ENCODE measurements at regions not wholly inside any gene's neighbourhood (a gene's known extent, or its start where the extent isn't known, plus 50 kb on each side); places are given as distances from the start of the nearest gene placed in this dataset.
"Not testable (repeated sequence)": the region's sequence is repeated elsewhere in the genome, so short reads cannot be mapped to it uniquely, and the experiment has no call there.

DNA sequence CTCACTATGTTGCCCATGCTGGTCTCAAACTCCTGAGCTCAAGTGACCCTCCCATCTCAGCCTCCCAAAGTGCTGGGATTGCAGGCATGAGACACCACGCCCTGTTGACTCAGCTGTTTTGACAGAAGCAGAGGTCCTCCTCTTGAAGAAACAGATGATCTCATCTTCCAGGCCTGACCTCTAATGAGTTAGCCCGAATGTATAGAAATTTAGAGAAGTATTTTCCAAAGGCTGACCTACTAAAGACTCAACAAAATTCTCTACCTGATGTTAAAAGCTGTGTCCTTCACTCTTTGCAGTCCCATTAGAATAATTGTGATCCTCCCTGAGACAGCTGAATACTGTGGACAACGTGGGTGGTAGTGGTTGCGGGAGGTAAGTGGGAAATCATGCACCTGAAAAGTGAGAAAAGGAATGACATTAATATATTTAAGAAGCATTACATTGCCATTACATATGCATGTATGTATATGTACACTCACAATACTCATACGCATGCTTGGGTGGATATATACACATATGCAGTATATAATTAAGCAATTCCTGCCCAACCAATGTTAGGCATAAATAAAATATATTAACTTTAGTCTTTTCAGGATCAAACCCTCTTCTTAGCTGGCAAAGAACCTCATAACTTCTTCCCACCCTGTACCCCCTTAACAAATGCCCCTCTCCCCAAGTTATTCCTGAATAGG lies 204.6 kb upstream of the NR2F2 start:
- H3K27me3 Mint-ChIP-seq: peaks cover 22% of the 10 kb centered on the region
- H3K4me1 Mint-ChIP-seq: no peaks in the 10 kb centered on the region
- no peak overlapping the region for H3K27ac Mint-ChIP-seq
- H3K9me3 Mint-ChIP-seq: no peaks in the 10 kb centered on the region
- H3K36me3 Mint-ChIP-seq: no peaks in the 10 kb centered on the region
- H3K4me3 Mint-ChIP-seq: no peak overlapping the region

DNA sequence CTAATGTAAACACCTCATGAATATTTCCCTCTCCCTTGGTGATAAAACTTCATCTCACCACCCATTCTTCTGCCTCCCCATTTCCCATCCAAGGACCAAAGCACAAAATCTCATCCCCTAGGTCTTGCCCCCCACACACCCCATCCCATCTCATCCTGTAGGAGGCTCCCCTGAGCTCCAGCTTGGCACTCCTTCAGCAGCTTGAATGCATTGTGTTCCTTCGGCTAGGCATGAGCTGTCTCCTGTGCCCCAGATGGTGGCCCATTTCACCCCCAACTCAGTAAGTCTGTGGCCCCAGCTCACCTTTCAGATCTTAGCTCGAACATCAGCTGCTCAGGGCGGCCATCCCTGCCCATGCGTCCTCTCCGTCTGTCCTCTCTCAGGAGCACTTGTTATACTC lies 203.6 kb upstream of the NR2F2 start:
- H3K4me1 Mint-ChIP-seq: no peaks in the 10 kb centered on the region
- no peaks in the 10 kb centered on the region for H3K36me3 Mint-ChIP-seq
- H3K9me3 Mint-ChIP-seq: no peaks in the 10 kb centered on the region
- H3K4me3 Mint-ChIP-seq: no peak overlapping the region
- peak overlapping the region; percentile 30 for H3K27ac Mint-ChIP-seq
- peaks cover 22% of the 10 kb centered on the region for H3K27me3 Mint-ChIP-seq

DNA sequence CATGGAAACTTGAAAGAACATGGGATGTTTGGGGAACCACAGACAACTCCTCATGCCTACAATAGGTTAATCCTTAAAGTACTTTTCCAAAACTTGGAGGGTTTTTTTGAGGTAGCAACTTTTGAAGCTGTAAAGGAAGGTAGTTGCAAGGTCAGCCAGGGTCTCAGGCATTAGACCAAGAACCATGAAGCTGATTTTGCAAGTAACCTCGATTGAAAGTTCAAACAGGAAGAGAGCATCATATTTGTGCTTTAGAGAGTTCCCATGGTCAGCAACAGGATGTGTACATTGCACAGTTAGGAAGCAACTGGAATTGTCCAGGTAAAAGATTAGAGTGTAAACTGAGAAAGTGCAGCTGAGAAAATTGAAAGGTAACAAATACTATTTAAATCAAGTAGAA lies 199.8 kb upstream of the NR2F2 start:
- no peaks in the 10 kb centered on the region for H3K9me3 Mint-ChIP-seq
- H3K27me3 Mint-ChIP-seq: peaks cover 17% of the 10 kb centered on the region

DNA sequence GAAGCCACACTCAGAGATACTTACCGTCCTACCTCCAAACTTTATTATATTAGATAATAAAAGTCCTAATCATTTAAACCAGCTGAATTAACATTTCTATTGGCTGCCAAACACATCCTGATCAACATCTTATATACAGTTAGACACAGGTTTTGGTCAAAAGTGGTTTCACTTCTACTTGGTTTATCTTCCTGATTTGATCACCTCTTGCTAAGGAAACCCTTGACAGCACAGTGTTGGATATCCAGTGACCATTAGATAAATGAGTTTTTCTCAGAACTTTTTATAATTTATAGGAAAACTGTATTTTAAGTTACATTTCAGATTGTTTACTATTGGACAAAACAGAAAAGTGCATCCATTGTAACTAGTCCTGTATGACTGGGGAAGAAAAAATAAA lies 198.4 kb upstream of the NR2F2 start:
- peaks cover 8% of the 10 kb centered on the region for H3K27me3 Mint-ChIP-seq
- no peaks in the 10 kb centered on the region for H3K36me3 Mint-ChIP-seq
- no peak overlapping the region for H3K4me3 Mint-ChIP-seq
- no peaks in the 10 kb centered on the region for H3K4me1 Mint-ChIP-seq
- H3K9me3 Mint-ChIP-seq: peaks cover 2% of the 10 kb centered on the region
- H3K27ac Mint-ChIP-seq: no peak overlapping the region

More for the DNA sequence above, 199.8 kb upstream of the NR2F2 start:
- no peak overlapping the region for H3K27ac Mint-ChIP-seq
- H3K36me3 Mint-ChIP-seq: no peaks in the 10 kb centered on the region
- H3K4me1 Mint-ChIP-seq: no peaks in the 10 kb centered on the region
- no peak overlapping the region for H3K4me3 Mint-ChIP-seq

DNA sequence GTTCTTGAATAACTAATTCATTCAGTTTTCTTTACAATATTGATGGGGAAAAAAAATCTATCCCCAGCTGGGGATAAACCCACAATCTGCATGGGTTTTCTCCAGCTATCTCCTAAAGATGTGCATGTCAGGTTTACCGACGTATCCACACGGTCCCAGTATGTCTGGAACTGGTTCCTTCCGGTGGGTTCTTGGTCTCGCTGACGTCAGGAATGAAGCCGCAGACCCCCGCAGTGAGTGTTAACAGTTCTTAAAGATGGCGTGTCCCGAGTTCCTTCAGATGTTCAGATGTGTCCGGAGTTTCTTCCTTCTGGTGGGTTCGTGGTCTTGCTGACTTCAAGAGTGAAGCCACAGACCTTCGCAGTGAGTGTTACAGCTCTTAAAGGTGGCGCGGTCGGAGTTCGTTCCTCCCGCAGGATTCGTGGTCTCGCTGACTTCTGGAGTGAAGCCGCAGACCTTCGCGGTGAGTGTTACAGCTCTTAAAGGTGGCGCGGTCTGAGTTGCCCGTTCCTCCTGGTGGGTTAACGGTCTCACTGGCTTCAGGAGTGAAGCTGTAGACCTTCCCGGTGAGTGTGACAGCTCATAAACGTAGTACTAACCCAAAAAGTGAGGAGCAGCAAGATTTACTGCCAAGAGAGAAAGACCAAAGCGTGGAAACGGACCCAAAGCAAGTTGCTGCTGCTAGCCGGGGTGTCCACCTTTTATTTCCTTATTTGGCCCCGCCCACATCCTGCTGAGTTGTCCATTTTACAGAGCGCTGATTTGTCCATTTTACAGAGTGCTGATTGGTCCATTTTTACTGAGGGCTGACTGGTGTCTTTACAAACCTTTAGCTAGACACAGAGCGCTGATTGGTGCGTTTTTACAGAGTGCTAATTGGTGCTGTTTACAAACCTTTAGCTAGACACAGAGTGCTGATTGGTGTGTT lies 195.1 kb upstream of the NR2F2 start:
- Mint-ChIP-seq H3K36me3 (no peaks in the 10 kb centered on the region), H3K9me3 (peaks cover 6% of the 10 kb centered on the region), H3K27me3 (peaks cover 14% of the 10 kb centered on the region), H3K4me3 (no peak overlapping the region), H3K27ac (no peak overlapping the region), H3K4me1 (no peaks in the 10 kb centered on the region)

DNA sequence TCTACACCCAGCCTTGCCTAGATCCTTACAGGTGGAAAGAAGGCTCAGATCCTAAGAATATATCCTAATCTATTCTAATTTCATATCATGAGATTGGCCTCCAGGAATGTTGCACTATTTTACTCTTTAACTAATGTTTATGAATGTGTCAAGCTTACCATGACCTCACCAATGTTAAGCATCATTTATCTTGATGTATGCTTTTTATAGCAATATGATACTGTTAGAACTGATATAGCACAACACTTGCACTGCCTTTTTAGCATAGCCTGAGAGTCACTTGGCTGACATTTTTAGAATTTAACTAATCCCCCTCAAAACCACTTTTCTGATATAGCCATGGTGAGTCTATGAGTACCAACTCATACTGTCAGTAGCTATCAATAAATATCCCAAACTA lies 191.5 kb upstream of the NR2F2 start:
- Mint-ChIP-seq H3K27ac (no peak overlapping the region), H3K36me3 (no peaks in the 10 kb centered on the region), H3K9me3 (peaks cover 6% of the 10 kb centered on the region), H3K4me3 (no peak overlapping the region), H3K27me3 (peaks cover 18% of the 10 kb centered on the region), H3K4me1 (no peaks in the 10 kb centered on the region)

DNA sequence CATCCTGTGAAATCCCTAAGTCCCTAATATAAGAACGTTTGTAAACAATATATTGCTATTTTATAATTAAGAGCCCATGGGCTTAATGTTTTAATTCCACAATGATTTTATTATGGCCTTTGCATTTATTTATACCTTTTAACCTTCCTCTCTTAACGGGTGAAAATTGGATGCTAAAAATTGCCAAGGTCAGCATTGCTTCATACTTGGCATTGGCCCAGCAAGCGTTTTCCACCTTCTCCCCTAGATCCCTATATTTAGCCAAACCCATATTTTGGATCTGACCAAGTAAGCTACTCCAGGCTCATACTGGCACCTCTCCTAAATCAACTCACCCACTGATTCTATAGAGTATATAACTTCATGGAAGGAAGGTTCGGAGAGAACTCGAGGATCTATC lies 188.0 kb upstream of the NR2F2 start:
- no peak overlapping the region for H3K4me3 Mint-ChIP-seq
- H3K9me3 Mint-ChIP-seq: no peaks in the 10 kb centered on the region
- no peaks in the 10 kb centered on the region for H3K36me3 Mint-ChIP-seq
- H3K27me3 Mint-ChIP-seq: peaks cover 11% of the 10 kb centered on the region
- H3K27ac Mint-ChIP-seq: no peak overlapping the region
- H3K4me1 Mint-ChIP-seq: no peaks in the 10 kb centered on the region

DNA sequence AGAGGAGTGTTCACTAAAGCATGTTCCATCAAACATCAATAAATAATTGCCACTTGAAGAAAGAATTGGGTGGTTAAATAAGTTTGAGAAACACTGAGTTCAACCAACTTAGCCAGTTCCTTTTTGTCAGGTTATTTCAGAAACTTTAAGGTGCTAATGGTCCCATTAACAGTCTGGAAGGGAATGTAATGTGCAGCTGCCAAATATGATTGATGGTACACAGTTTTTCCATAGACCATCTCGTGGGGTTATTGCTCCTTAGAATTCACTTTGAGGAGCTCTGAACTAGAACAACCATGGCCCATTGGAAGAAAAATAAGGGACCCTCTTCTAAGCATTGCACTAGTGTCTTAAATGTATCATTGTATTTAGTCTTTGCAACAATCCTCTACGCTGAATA lies 185.8 kb upstream of the NR2F2 start:
- Mint-ChIP-seq H3K4me1 (no peaks in the 10 kb centered on the region), H3K36me3 (no peaks in the 10 kb centered on the region), H3K4me3 (no peak overlapping the region), H3K27me3 (peaks cover 5% of the 10 kb centered on the region), H3K27ac (no peak overlapping the region), H3K9me3 (no peaks in the 10 kb centered on the region)

DNA sequence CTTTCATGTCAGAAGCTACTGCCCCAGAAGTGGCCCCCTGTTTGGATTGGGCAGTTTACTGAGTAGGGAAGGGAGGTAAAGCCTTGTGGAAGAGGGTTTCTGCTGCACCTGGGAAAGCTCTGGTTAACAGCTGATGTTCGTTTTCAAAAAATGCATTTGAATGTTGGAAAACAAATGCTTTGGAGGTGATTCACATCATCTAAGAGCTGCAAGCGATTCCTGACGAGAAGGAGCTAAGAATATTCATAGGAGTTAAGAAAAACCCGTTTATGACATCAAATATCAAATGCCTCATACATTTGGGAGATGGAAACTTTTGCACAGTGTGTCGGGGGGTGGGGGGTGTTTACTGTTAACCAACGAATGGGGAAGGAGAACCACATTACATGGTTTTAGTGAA lies 183.8 kb upstream of the NR2F2 start:
- Mint-ChIP-seq H3K36me3 (no peaks in the 10 kb centered on the region), H3K9me3 (no peaks in the 10 kb centered on the region), H3K4me1 (no peaks in the 10 kb centered on the region), H3K4me3 (no peak overlapping the region), H3K27ac (no peak overlapping the region), H3K27me3 (peaks cover 7% of the 10 kb centered on the region)

DNA sequence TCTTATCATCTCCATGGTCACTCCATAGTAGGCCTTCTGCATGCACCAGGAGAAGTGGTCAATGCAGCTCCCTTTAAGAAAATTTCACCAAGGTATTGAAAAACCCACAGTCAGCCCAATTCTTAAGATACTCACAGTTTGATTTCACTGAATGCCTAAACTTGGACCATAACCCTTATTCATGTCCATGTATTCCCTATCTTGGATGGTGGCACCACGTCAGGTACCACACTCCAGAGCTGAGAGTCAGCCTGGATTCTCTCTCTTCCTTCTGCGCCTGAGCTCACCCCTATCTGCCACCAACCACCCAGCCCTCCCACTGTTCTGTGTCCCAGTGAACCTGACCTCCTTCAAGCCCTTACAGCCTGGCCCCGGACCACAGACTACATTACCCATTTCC lies 183.2 kb upstream of the NR2F2 start:
- Mint-ChIP-seq H3K9me3 (no peaks in the 10 kb centered on the region), H3K27ac (no peak overlapping the region), H3K27me3 (peaks cover 7% of the 10 kb centered on the region), H3K4me3 (no peak overlapping the region), H3K36me3 (no peaks in the 10 kb centered on the region), H3K4me1 (no peaks in the 10 kb centered on the region)

DNA sequence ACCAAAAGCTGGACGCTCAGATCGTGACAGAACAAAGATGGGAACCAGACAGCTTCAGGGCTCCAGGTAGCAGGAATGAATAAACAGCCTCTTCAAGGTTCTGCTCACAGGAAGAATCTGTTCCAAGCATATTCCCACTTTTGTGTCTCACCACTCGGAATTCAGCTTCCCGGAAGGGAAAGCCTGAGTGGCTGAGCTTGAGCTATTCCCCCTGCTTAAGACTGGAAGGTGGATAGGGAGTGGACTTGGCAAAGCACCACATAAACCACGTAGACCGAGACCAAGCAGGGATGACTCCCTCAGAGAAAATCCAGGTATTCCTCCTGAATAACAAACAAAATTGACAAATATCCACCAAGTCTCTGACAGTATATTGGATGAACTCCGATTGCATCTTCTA lies 180.2 kb upstream of the NR2F2 start:
- no peaks in the 10 kb centered on the region for H3K36me3 Mint-ChIP-seq
- no peak overlapping the region for H3K4me3 Mint-ChIP-seq
- no peak overlapping the region for H3K27ac Mint-ChIP-seq
- H3K27me3 Mint-ChIP-seq: peaks cover 7% of the 10 kb centered on the region
- H3K9me3 Mint-ChIP-seq: no peaks in the 10 kb centered on the region
- no peaks in the 10 kb centered on the region for H3K4me1 Mint-ChIP-seq

DNA sequence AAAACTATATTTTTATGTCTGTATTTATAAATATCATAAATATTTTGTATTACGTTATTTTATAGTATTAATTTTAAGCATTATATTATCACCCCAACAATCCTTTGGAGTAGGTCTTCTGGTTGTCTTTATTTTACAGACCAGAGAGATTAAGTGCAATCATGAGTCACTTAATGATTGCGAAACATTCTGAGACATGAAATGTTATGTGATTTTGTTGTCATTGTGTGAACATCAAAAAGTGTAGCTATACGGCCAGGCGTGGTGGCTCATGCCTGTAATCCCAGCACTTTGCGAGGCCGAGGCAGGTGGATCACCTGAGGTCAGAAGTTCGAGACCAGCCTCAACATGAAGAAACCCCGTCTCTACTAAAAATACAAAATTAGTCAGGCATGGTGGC lies 178.8 kb upstream of the NR2F2 start:
- not testable (repeated sequence) for H3K9me3 Mint-ChIP-seq, H3K4me3 Mint-ChIP-seq, H3K27me3 Mint-ChIP-seq, H3K4me1 Mint-ChIP-seq, H3K36me3 Mint-ChIP-seq, H3K27ac Mint-ChIP-seq

DNA sequence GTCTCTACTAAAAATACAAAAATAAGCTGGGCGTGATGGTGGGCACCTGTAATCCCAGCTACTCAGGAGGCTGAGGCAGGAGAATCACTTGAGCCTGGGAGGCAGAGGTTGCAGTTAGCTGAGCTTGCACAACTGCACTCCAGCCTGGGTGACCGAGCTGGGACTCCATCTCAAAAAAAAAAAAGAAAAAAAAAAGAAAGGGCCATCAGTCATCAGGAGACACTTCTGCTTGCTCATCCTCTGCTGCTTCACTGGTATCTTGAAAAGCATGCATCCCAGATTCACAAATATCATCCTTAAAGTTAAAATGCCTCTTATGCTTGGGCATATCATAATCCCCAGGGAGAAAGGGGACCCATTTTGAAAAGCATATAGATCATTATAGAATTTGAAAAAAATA lies 176.6 kb upstream of the NR2F2 start:
- H3K27ac Mint-ChIP-seq: no peak overlapping the region
- no peaks in the 10 kb centered on the region for H3K36me3 Mint-ChIP-seq
- H3K27me3 Mint-ChIP-seq: peaks cover 12% of the 10 kb centered on the region
- H3K4me3 Mint-ChIP-seq: no peak overlapping the region
- no peaks in the 10 kb centered on the region for H3K9me3 Mint-ChIP-seq
- H3K4me1 Mint-ChIP-seq: no peaks in the 10 kb centered on the region

DNA sequence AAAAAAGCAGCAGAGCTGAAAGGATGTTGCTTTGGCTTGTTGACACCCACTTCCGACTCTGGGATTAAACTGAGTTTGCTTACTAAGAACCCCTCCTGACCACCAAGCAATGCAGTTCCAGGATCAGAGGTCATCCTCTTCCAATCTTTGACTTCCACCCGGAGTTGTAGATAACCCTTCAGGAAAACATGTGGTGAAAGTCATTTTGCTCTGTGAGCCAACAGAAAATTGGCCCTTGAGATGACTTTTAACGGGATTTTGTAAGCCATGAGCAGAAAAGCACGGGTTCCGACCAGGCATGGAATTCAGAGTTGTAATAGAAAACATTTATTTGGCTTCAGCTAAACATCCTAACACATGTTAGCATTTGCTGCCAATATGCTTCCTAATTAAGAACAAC lies 171.6 kb upstream of the NR2F2 start:
- peaks cover 15% of the 10 kb centered on the region for H3K27me3 Mint-ChIP-seq
- no peaks in the 10 kb centered on the region for H3K36me3 Mint-ChIP-seq
- H3K4me3 Mint-ChIP-seq: no peak overlapping the region
- no peaks in the 10 kb centered on the region for H3K9me3 Mint-ChIP-seq
- H3K27ac Mint-ChIP-seq: no peak overlapping the region
- no peaks in the 10 kb centered on the region for H3K4me1 Mint-ChIP-seq

DNA sequence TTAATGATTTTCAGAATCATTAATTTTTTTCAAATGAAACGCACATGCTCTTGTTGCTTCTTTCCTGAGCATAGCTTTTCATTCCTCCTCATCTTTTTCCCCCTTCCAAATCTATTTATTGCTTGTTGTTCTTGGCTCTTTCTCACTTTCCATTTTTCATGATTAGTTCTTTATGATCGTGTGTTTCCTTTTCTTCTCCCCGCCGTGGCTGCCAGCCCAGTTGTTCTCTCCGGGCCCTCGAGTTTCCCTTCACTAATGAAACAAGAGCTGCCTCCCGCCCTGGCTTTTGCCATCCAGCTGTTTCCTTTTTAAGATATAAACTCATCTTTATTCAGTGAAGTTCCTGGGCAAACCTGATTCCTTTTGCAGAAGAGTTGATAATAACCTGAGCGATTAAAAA lies 170.2 kb upstream of the NR2F2 start:
- H3K4me1 Mint-ChIP-seq: no peaks in the 10 kb centered on the region
- no peak overlapping the region for H3K27ac Mint-ChIP-seq

DNA sequence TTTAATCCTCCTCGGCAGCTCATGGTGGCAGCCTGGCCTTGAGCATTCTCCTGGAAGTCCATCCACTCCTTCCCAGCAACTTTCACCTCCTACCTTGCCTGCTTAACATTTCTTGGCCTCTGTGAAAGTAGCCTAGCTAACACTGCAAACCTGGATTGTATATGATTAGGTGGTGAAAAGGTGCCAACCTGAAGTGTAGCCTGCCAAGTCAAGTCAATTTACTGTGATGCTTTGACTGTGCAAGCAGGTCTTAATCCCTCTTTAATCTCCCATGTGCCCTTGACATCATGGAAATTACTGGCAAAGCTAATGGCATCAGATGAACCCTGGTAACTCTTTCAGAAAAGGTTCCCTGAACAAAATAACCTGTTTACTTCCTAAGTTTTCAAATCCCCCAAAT lies 169.7 kb upstream of the NR2F2 start:
- no peaks in the 10 kb centered on the region for H3K9me3 Mint-ChIP-seq
- no peak overlapping the region for H3K27ac Mint-ChIP-seq
- H3K36me3 Mint-ChIP-seq: no peaks in the 10 kb centered on the region
- H3K4me3 Mint-ChIP-seq: no peak overlapping the region
- H3K27me3 Mint-ChIP-seq: peaks cover 16% of the 10 kb centered on the region
- no peaks in the 10 kb centered on the region for H3K4me1 Mint-ChIP-seq

More for the DNA sequence above, 170.2 kb upstream of the NR2F2 start:
- no peak overlapping the region for H3K4me3 Mint-ChIP-seq
- H3K9me3 Mint-ChIP-seq: no peaks in the 10 kb centered on the region
- H3K27me3 Mint-ChIP-seq: peaks cover 15% of the 10 kb centered on the region
- H3K36me3 Mint-ChIP-seq: no peaks in the 10 kb centered on the region
